HL-60 (cell line): ENCODE measurements at regions not wholly inside any gene's neighbourhood (a gene's known extent, or its start where the extent isn't known, plus 50 kb on each side); places are given as distances from the start of the nearest gene placed in this dataset.

ENCODE experiments used
- DNase-seq, 2 experiments: peaks; one replicate each; pipeline ENCODE4 v3.0.0-alpha.2; 2010 to 2020; ENCODE audit warnings: low read depth in 1 of 2, low spot score in 1 of 2
- H3K27ac ChIP-seq: fragments of 250-450 bp; sonication (Bioruptor Pico); replicated peaks from 2 replicates; pipeline ENCODE4 v1.5.1; 2020; ENCODE audit warnings: mild to moderate bottlenecking, moderate library complexity
- H3K27me3 ChIP-seq: fragments of 250-450 bp; sonication (Bioruptor Pico); 2 replicates; pipeline ENCODE4 v1.5.1; 2021; ENCODE audit warnings: mild to moderate bottlenecking, moderate library complexity; ENCODE audit not compliant: insufficient read depth, poor library complexity, severe bottlenecking
- H3K4me3 ChIP-seq: replicated peaks from 2 replicates; pipeline ENCODE4 v1.5.1; 2011; ENCODE audit warnings: mild to moderate bottlenecking, control low read depth, low read length; ENCODE audit not compliant: insufficient read depth
- GABPA ChIP-seq: IDR thresholded peaks from 2 replicates; pipeline ENCODE4 v1.6.1; 2012; ENCODE audit warnings: low read depth
- POLR2AphosphoS5 ChIP-seq: IDR thresholded peaks from 2 replicates; pipeline ENCODE4 v1.6.1; 2012; ENCODE audit warnings: low read depth
- SPI1 ChIP-seq: IDR thresholded peaks from 2 replicates; pipeline ENCODE4 v1.6.1; 2012; ENCODE audit warnings: low read depth, mild to moderate bottlenecking, borderline replicate concordance
- TF ChIP-seq, protein P1 (sequence below): IDR thresholded peaks from 2 replicates; pipeline ENCODE4 v1.6.1; 2012; ENCODE audit warnings: low read depth; ENCODE audit not compliant: insufficient replicate concordance
- TF ChIP-seq, protein P2 (sequence below): IDR thresholded peaks from one replicate; pipeline ENCODE4 v1.5.1; 2011; ENCODE audit warnings: low read length, control low read depth, inconsistent platforms; ENCODE audit not compliant: insufficient read depth

DNA sequence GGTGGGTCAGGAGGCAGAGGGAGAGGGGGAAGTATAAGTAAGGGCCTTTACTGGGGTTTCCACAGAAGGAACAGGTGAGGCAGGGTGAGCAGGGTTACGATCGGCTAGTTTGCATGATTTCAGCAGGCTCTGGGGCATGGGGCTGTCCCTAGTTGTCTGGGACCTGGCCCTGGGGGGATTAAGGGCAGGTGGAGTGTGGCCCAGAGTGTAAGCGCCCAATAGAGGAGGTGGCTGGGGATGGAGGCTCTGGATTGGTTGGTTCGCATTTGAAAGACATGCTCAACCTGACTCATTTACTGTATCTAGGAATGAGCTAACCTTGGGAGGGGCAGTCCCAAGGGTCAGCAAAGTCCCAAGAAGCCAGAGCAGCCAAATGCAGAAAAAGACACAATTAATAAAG, 230.3 kb downstream of the MAP2K4 start:
- Histone ChIP-seq H3K4me3 (no peak overlapping the region), H3K27me3 (no peaks in the 10 kb centered on the region)
- TF ChIP-seq, protein P1, sequence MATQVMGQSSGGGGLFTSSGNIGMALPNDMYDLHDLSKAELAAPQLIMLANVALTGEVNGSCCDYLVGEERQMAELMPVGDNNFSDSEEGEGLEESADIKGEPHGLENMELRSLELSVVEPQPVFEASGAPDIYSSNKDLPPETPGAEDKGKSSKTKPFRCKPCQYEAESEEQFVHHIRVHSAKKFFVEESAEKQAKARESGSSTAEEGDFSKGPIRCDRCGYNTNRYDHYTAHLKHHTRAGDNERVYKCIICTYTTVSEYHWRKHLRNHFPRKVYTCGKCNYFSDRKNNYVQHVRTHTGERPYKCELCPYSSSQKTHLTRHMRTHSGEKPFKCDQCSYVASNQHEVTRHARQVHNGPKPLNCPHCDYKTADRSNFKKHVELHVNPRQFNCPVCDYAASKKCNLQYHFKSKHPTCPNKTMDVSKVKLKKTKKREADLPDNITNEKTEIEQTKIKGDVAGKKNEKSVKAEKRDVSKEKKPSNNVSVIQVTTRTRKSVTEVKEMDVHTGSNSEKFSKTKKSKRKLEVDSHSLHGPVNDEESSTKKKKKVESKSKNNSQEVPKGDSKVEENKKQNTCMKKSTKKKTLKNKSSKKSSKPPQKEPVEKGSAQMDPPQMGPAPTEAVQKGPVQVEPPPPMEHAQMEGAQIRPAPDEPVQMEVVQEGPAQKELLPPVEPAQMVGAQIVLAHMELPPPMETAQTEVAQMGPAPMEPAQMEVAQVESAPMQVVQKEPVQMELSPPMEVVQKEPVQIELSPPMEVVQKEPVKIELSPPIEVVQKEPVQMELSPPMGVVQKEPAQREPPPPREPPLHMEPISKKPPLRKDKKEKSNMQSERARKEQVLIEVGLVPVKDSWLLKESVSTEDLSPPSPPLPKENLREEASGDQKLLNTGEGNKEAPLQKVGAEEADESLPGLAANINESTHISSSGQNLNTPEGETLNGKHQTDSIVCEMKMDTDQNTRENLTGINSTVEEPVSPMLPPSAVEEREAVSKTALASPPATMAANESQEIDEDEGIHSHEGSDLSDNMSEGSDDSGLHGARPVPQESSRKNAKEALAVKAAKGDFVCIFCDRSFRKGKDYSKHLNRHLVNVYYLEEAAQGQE = no peak
- TF ChIP-seq GABPA (no peak), SPI1 (no peak), POLR2AphosphoS5 (no peak)
- TF ChIP-seq, protein P2, sequence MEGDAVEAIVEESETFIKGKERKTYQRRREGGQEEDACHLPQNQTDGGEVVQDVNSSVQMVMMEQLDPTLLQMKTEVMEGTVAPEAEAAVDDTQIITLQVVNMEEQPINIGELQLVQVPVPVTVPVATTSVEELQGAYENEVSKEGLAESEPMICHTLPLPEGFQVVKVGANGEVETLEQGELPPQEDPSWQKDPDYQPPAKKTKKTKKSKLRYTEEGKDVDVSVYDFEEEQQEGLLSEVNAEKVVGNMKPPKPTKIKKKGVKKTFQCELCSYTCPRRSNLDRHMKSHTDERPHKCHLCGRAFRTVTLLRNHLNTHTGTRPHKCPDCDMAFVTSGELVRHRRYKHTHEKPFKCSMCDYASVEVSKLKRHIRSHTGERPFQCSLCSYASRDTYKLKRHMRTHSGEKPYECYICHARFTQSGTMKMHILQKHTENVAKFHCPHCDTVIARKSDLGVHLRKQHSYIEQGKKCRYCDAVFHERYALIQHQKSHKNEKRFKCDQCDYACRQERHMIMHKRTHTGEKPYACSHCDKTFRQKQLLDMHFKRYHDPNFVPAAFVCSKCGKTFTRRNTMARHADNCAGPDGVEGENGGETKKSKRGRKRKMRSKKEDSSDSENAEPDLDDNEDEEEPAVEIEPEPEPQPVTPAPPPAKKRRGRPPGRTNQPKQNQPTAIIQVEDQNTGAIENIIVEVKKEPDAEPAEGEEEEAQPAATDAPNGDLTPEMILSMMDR = no peak

DNA sequence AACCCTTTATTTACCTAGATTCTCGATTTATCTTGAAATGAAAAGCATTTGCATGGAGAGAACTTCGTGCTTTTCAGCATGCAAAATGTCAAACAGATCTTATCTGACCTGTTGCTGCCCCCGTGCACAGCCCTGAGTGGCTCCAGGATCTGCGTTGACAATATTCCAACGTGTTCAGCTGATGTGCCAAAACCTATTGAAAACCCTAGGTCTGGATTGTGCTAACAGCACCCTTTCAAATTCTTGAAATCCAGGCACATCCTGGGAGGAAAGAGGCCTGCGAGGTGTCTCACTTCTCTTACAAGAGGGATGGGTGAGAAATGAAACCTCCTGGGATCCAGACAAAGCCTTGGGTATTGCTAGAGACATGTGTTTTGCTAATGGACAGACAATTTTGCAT, 231.8 kb downstream of the MAP2K4 start:
- DNase-seq = no peak
- no peak overlapping the region for H3K4me3 ChIP-seq
- TF ChIP-seq SPI1 (no peak), POLR2AphosphoS5 (no peak), GABPA (no peak)
- TF ChIP-seq, protein P1 = no peak
- TF ChIP-seq, protein P2 = no peak
- no peak overlapping the region for H3K27ac ChIP-seq
- H3K27me3 ChIP-seq = no peaks in the 10 kb centered on the region

More for the DNA sequence above, 230.3 kb downstream of the MAP2K4 start:
- H3K27ac ChIP-seq = no peak overlapping the region
- DNase-seq = no peak

DNA sequence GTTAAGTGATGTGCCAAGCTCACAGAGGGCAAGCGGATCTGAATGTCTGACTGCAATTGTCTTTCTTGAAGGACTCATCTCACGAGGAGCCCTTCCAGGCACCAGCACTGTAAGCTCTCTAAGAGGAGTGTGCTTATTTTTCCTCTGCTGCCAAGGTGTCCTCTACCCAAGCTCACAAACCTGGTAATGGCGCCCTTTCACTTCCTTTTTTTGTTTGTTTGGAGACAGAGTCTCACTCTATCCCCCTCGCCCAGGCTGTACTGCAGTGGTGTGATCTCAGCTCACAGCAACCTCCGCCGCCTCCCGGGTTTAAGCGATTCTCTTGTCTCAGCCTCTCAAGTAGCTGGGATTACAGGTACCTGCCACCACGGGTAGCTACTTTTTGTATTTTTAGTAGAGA, 233.8 kb downstream of the MAP2K4 start:
- no peak for DNase-seq
- no peaks in the 10 kb centered on the region for H3K27me3 ChIP-seq
- no peak overlapping the region for H3K27ac ChIP-seq
- H3K4me3 ChIP-seq = no peak overlapping the region
- TF ChIP-seq, protein P2 = no peak
- no peak for TF ChIP-seq GABPA
- TF ChIP-seq, protein P1 = no peak
- TF ChIP-seq POLR2AphosphoS5 = no peak
- no peak for TF ChIP-seq SPI1
